Thyroid gland (tissue), 4 donors: ENCODE measurements at regions not wholly inside any gene's neighbourhood (a gene's known extent, or its start where the extent isn't known, plus 50 kb on each side); places are given as distances from the start of the nearest gene placed in this dataset.

Experiments used
- DNase-seq, 2 donors: peaks; one replicate each; pipeline ENCODE4 v3.0.0-alpha.2; 2019
- H3K27ac ChIP-seq, 3 donors: fragments of 200-600 bp; sonication (generic); 1 replicate in 2 of 3; 2 replicates in 1 of 3; pipeline ENCODE4 v1.5.1; 2016 to 2019; ENCODE audit warnings: mild to moderate bottlenecking in 1 of 3, moderate library complexity in 1 of 3
- H3K27me3 ChIP-seq: fragments of 200-600 bp; sonication (generic); one replicate; pipeline ENCODE4 v1.5.1; 2019
- H3K36me3 ChIP-seq, 2 donors: fragments of 200-600 bp; sonication (generic); one replicate each; pipeline ENCODE4 v1.5.1; 2016 to 2019
- H3K4me1 ChIP-seq, 2 donors: fragments of 200-600 bp; sonication (generic); one replicate each; pipeline ENCODE4 v1.5.1; 2017 to 2019
- H3K4me3 ChIP-seq, 3 donors: fragments of 200-600 bp; sonication (generic); replicated peaks in 1 of 3; 1 replicate in 2 of 3; 2 replicates in 1 of 3; pipeline ENCODE4 v1.5.1; 2016; ENCODE audit warnings: mild to moderate bottlenecking in 1 of 3
- H3K9me3 ChIP-seq: fragments of 200-600 bp; sonication (generic); one replicate; pipeline ENCODE4 v1.5.1; 2017
- POLR2A ChIP-seq, 2 donors: fragments of 450-650 bp; IDR thresholded peaks; one replicate each; pipeline ENCODE4 v1.6.1; 2017; ENCODE audit warnings: antibody characterized with exemption in 2 of 2, mild to moderate bottlenecking in 2 of 2, moderate library complexity in 1 of 2
- WGBS, 2 donors: methylation state at CpG; one replicate each; pipeline ENCODE4 v1.1.5; 2017; 5-methylcytosine and 5-hydroxymethylcytosine counted together
- intact Hi-C: fragments of 100-400 bp; cut with DNase I; formaldehyde crosslinking; loops from one replicate; pipeline ENCODE4 v1.15.1; 2023
- TF ChIP-seq, protein P1 (sequence below), 6 experiments: fragments of 200-600 bp in 3 of 6; fragments of 450-650 bp in 3 of 6; sonication (generic) in 3 of 6; IDR thresholded peaks; one replicate each; pipeline ENCODE4 v1.5.1; 2016 to 2019; ENCODE audit warnings: antibody characterized with exemption in 6 of 6, mild to moderate bottlenecking in 2 of 6, inconsistent platforms in 1 of 6, moderate library complexity in 1 of 6

DNA sequence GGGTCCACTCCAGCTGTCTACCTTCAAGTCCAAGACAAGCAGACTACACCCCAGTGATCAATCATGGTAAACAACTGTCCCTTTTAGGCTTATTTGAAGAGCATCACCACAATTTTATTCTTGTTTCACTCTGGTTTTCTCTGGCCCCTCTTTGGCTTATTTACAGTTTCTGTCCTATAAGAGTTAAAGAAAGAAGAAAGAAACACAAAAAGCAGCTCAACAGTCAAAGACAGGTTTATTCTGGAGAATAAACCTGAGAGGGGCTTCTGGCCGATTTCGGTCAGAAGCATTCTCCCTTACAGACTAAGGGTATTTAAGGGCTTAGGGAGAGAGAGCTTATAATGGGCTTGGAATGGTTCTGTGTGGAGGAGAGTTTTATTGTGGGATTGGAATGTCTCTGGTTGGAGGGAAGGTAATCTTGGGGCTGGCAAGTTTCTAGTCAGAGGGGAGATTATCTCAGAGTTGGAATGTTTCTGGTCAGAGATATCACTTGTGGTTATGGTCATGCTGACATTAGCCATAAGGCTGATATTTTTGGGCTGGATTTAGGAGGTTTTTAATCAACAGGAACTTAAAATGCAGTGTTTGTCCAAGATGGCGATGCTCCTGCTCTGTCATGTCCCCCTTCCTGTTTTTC lies 161.0 kb downstream of the URB2 start:
- H3K4me3 ChIP-seq: no peak overlapping the region
- H3K4me1 ChIP-seq: no peaks in the 10 kb centered on the region
- no peaks in the 10 kb centered on the region for H3K36me3 ChIP-seq
- H3K27ac ChIP-seq: no peak overlapping the region
- intact Hi-C loops: no loop called here
- H3K9me3 ChIP-seq: no peaks in the 10 kb centered on the region
- 90 to 92% methylated on average over 3 of the region's 3 CpGs for WGBS, 2 donors
- no peaks in the 10 kb centered on the region for H3K27me3 ChIP-seq
- TF ChIP-seq, protein P1, sequence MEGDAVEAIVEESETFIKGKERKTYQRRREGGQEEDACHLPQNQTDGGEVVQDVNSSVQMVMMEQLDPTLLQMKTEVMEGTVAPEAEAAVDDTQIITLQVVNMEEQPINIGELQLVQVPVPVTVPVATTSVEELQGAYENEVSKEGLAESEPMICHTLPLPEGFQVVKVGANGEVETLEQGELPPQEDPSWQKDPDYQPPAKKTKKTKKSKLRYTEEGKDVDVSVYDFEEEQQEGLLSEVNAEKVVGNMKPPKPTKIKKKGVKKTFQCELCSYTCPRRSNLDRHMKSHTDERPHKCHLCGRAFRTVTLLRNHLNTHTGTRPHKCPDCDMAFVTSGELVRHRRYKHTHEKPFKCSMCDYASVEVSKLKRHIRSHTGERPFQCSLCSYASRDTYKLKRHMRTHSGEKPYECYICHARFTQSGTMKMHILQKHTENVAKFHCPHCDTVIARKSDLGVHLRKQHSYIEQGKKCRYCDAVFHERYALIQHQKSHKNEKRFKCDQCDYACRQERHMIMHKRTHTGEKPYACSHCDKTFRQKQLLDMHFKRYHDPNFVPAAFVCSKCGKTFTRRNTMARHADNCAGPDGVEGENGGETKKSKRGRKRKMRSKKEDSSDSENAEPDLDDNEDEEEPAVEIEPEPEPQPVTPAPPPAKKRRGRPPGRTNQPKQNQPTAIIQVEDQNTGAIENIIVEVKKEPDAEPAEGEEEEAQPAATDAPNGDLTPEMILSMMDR (IDR thresholded peaks at IDR 0.05): no peak
- no peak for TF ChIP-seq POLR2A (IDR thresholded peaks at IDR 0.05)
- no peak for DNase-seq

DNA sequence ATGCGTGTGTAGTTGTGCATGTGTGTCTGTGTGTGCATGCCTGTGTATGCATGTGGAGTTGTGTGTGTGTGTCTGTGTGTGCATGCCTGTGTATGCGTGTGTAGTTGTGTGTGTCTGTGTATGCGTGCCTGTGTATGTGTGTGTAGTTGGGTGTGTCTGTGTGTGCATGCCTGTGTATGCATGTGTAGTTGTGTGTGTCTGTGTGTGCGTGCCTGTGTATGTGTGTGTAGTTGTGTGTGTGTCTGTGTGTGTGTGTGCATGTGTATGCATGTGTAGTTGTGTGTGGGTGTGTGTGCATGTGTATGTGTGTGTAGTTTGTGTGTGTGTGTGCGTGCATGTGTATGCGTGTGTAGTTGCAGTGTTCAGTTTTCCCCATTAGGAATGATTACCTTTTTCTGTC lies 162.0 kb downstream of the URB2 start:
- Histone ChIP-seq H3K4me3 (no peak overlapping the region), H3K27ac (no peak overlapping the region), H3K9me3 (no peaks in the 10 kb centered on the region), H3K36me3 (no peaks in the 10 kb centered on the region), H3K4me1 (no peaks in the 10 kb centered on the region), H3K27me3 (no peaks in the 10 kb centered on the region)
- intact Hi-C loops: no loop called here
- 80 to 90% methylated on average over 6 of the region's 6 CpGs for WGBS, 2 donors
- DNase-seq: no peak
- TF ChIP-seq POLR2A (IDR thresholded peaks at IDR 0.05): no peak
- TF ChIP-seq, protein P1 (IDR thresholded peaks at IDR 0.05): no peak

DNA sequence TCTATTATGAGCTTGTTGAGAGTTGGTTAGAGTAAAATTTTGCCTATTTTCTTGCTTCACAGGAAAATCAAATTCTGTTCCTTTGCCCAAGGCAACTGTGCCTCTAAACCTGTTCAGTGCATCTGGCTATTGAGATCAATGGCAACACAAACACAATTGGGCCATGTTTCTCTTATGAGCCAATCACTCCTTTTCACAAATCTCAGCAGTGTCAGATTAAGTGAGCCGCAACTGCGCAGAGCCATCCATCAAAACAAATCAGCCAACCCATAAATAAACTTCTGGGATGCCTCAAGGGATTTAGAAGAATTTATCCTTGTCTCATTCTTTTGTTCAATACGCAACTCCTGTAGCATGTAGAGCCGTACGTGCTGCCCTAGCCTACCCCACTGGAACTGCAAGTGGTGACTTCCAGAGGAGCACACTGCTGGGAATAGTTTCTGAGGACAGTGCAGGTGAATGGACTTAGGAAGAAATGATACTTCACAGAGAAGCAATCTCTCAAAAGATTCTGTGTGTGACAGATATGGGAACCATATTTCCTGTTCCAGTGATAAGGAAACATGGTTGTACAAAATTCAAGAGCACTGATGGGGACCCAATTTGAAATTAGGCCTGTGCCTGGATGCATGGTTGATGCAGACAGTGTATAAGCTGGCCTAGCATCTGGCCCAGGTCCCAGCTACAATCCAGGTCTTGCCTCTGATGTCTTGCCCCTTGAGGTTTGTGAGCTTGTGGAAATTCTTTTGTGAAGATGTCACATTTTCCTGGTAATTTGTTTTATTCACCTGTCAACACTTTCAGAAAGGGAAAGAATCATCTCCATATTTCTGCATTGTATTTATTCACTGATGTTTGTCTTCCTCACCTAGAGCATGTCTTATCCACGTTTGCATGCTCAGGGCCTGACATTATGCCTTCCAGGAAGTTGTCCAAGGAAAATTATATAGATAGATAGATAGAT lies 166.2 kb downstream of the URB2 start:
- Histone ChIP-seq H3K27me3 (no peaks in the 10 kb centered on the region), H3K9me3 (no peaks in the 10 kb centered on the region), H3K36me3 (no peaks in the 10 kb centered on the region), H3K4me1 (no peaks in the 10 kb centered on the region), H3K27ac (no peak overlapping the region), H3K4me3 (no peak overlapping the region)
- TF ChIP-seq, protein P1 (IDR thresholded peaks at IDR 0.05): no peak
- TF ChIP-seq POLR2A (IDR thresholded peaks at IDR 0.05): no peak
- 60 to 79% methylated on average over 6 of the region's 6 CpGs for whole genome bisulfite sequencing, 2 donors
- intact Hi-C loops: no loop called here
- DNase-seq: no peak

DNA sequence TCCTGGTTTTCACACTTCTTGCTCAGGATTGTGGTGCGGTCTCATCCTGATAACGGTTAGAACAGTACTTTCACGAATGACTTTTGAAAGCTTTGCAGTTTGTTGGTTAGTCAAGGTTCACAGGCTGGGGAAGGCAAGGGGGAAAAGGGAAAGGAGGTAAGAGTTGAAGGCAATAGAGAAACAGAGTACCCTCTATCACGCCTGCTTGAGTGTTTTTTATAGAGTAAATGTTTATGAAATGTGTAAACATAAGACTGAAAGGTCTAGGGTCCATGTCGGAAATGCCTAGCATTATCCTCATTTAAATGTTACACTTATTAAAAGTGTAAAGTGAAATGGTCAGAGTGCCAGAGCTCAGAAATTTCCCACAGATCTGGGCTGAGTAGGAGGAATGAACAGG lies 167.4 kb downstream of the URB2 start:
- no peak for TF ChIP-seq POLR2A (IDR thresholded peaks at IDR 0.05)
- TF ChIP-seq, protein P1 (IDR thresholded peaks at IDR 0.05): no peak
- no peak for DNase-seq
- no peak overlapping the region for H3K4me3 ChIP-seq
- no peak overlapping the region for H3K27ac ChIP-seq
- intact Hi-C loops: no loop called here
- no peaks in the 10 kb centered on the region for H3K4me1 ChIP-seq
- WGBS, 2 donors: 83 to 90% methylated on average over 5 of the region's 5 CpGs
- no peaks in the 10 kb centered on the region for H3K27me3 ChIP-seq
- H3K36me3 ChIP-seq: no peaks in the 10 kb centered on the region
- no peaks in the 10 kb centered on the region for H3K9me3 ChIP-seq

DNA sequence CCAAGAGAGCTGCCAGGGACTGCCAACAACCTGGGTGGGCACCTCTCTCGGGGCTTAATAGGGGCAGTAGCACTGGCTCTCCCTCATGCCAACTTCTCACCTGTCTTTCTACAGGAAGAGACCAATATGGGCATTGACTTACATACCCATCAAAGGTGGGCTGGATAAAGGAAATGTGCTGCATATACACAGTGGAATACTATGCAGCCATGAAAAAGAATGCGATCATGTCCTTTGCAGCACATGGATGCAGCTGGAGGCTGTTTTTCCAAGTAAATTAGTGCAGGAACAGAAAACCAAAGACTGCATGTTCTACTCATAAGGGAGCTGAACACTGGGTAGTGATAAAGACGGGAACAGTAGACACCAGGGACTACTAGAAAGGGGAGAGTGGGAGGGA lies 172.5 kb downstream of the URB2 start:
- WGBS, 2 donors: 98 to 99% methylated on average over 3 of the region's 3 CpGs
- intact Hi-C loops: no loop called here
- no peak overlapping the region for H3K4me3 ChIP-seq
- no peak for DNase-seq
- no peaks in the 10 kb centered on the region for H3K4me1 ChIP-seq
- no peaks in the 10 kb centered on the region for H3K9me3 ChIP-seq
- no peaks in the 10 kb centered on the region for H3K36me3 ChIP-seq
- no peak overlapping the region for H3K27ac ChIP-seq
- H3K27me3 ChIP-seq: no peaks in the 10 kb centered on the region
- TF ChIP-seq, protein P1 (IDR thresholded peaks at IDR 0.05): no peak
- TF ChIP-seq POLR2A (IDR thresholded peaks at IDR 0.05): no peak
